CD14-positive monocyte (primary cell): ENCODE measurements at regions not wholly inside any gene's neighbourhood (a gene's known extent, or its start where the extent isn't known, plus 50 kb on each side); places are given as distances from the start of the nearest gene placed in this dataset.
"Not testable (repeated sequence)": the region's sequence is repeated elsewhere in the genome, so short reads cannot be mapped to it uniquely, and the experiment has no call there.

ENCODE experiments used
- DNase-seq, 3 donors: peaks; one replicate each; pipeline ENCODE4 v3.0.0-alpha.2; 2011 to 2022
- H2AFZ ChIP-seq: 2 replicates; pipeline ENCODE4 v1.6.0; 2012; ENCODE audit warnings: mild to moderate bottlenecking, low read depth, low read length, inconsistent platforms; ENCODE audit not compliant: insufficient read depth, poor library complexity, severe bottlenecking
- H3K27ac ChIP-seq, 2 donors: 1 replicate in 1 of 2; 2 replicates in 1 of 2; pipeline ENCODE4 v1.5.1; 2012 to 2013; ENCODE audit warnings: low read length in 2 of 2, control low read depth in 1 of 2, inconsistent platforms in 1 of 2, low read depth in 1 of 2, mild to moderate bottlenecking in 1 of 2
- H3K27me3 ChIP-seq, 2 donors: one replicate each; pipeline versions ENCODE4 v1.6.0 to v1.6.1; 2011 to 2013; ENCODE audit warnings: low read length in 2 of 2; ENCODE audit not compliant: control insufficient read depth in 2 of 2, insufficient read depth in 2 of 2
- H3K36me3 ChIP-seq, 2 donors: replicated peaks in 1 of 2; 1 replicate in 1 of 2; 2 replicates in 1 of 2; pipeline versions ENCODE4 v1.5.1 to v1.6.1; 2012 to 2013; ENCODE audit warnings: low read length in 2 of 2, control low read depth in 1 of 2, inconsistent platforms in 1 of 2, mild to moderate bottlenecking in 1 of 2; ENCODE audit not compliant: insufficient read depth in 2 of 2, control insufficient read depth in 1 of 2
- H3K4me1 ChIP-seq, 2 donors: 1 replicate in 1 of 2; 2 replicates in 1 of 2; pipeline versions ENCODE4 v1.5.1 to v1.6.1; 2012 to 2013; ENCODE audit warnings: low read length in 2 of 2, control low read depth in 1 of 2, inconsistent platforms in 1 of 2, mild to moderate bottlenecking in 1 of 2, moderate library complexity in 1 of 2; ENCODE audit not compliant: insufficient read depth in 2 of 2, control insufficient read depth in 1 of 2
- H3K4me2 ChIP-seq: replicated peaks from 2 replicates; pipeline ENCODE3; 2012; ENCODE audit warnings: low read length, moderate library complexity, mild to moderate bottlenecking; ENCODE audit not compliant: poor library complexity, severe bottlenecking; ENCODE audit errors: extremely low read depth
- H3K4me3 ChIP-seq, 3 experiments: fragments of 200-600 bp in 1 of 3; sonication (generic) in 1 of 3; replicated peaks in 1 of 3; 1 replicate in 2 of 3; 2 replicates in 1 of 3; pipeline ENCODE4 v1.5.1; 2011 to 2013; ENCODE audit warnings: low read length in 3 of 3, mild to moderate bottlenecking in 3 of 3, control low read depth in 2 of 3, low read depth in 2 of 3, inconsistent platforms in 1 of 3, moderate library complexity in 1 of 3
- H3K79me2 ChIP-seq: 2 replicates; pipeline ENCODE4 v1.6.0; 2012; ENCODE audit warnings: mild to moderate bottlenecking, control low read depth, inconsistent platforms, low read length, moderate library complexity; ENCODE audit not compliant: insufficient read depth
- H3K9ac ChIP-seq: 2 replicates; pipeline ENCODE4 v1.6.0; 2017; ENCODE audit warnings: low read length, mild to moderate bottlenecking; ENCODE audit not compliant: insufficient read depth, poor library complexity, severe bottlenecking
- H3K9me3 ChIP-seq, 2 donors: replicated peaks in 1 of 2; 1 replicate in 1 of 2; 2 replicates in 1 of 2; pipeline versions ENCODE4 v1.5.1 to v1.6.1; 2012 to 2013; ENCODE audit warnings: low read length in 2 of 2, control low read depth in 1 of 2; ENCODE audit not compliant: control insufficient read depth in 1 of 2, insufficient read depth in 1 of 2
- H4K20me1 ChIP-seq: 2 replicates; pipeline ENCODE4 v1.6.0; 2012; ENCODE audit warnings: mild to moderate bottlenecking, low read length, control low read depth, moderate library complexity; ENCODE audit not compliant: insufficient read depth
- H3K27ac Mint-ChIP-seq, 7 donors: one replicate each; pipeline ENCODE4 v1.8.0; 2020; ENCODE audit warnings: mild to moderate bottlenecking in 7 of 7, mixed read lengths in 7 of 7, moderate library complexity in 6 of 7, inconsistent platforms in 2 of 7
- H3K27me3 Mint-ChIP-seq, 3 donors: one replicate each; pipeline ENCODE4 v1.8.0; 2021 to 2022; ENCODE audit warnings: low read depth in 3 of 3, mild to moderate bottlenecking in 3 of 3, mixed read lengths in 3 of 3, moderate library complexity in 3 of 3, inconsistent platforms in 1 of 3
- H3K36me3 Mint-ChIP-seq, 2 donors: one replicate each; pipeline ENCODE4 v1.8.0; 2020; ENCODE audit warnings: mixed read lengths in 2 of 2, inconsistent platforms in 1 of 2, mild to moderate bottlenecking in 1 of 2
- H3K4me1 Mint-ChIP-seq: one replicate; pipeline ENCODE4 v1.8.0; 2020; ENCODE audit warnings: mild to moderate bottlenecking, mixed read lengths
- H3K4me3 Mint-ChIP-seq, 2 donors: one replicate each; pipeline ENCODE4 v1.8.0; 2020; ENCODE audit warnings: mild to moderate bottlenecking in 2 of 2, mixed read lengths in 2 of 2, moderate library complexity in 1 of 2
- H3K9me3 Mint-ChIP-seq, 7 donors: one replicate each; pipeline ENCODE4 v1.8.0; 2020 to 2022; ENCODE audit warnings: mixed read lengths in 7 of 7, mild to moderate bottlenecking in 6 of 7, moderate library complexity in 6 of 7, inconsistent platforms in 2 of 7
- WGBS: methylation state at CpG from one replicate; pipeline ENCODE4 v1.1.5; 2013; ENCODE audit warnings: missing lambda C conversion rate; ENCODE audit not compliant: insufficient coverage; 5-methylcytosine and 5-hydroxymethylcytosine counted together
- intact Hi-C, 2 donors: fragments of 100-400 bp; cut with micrococcal nuclease; formaldehyde crosslinking; loops; one replicate each; pipeline versions ENCODE4 v1.15.0 to v1.15.1; 2023
- TF ChIP-seq, protein P1 (sequence below): fragments of 200-600 bp; IDR thresholded peaks from one replicate; pipeline ENCODE4 v1.8.0; 2022; ENCODE audit warnings: antibody characterized with exemption, mild to moderate bottlenecking

DNA sequence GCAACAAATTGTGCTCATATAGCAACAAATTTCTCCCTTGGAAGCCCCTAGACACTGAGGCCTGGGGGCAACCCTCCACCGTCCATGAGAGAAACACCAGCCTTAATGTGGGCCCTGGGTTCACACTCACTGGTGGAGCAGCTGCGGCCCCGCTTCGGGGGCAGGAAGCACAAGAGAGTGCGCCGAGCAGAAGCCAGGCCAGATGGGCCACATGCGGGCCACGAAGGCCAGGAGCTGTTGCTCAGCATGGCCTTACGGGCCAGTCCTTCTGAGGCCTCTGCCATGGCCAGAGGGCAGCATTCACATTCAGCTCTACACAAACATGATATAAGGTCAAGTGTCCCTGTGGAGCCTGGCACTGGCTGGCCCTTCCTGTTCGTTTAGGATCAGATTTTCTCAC lies 60.0 kb upstream of the VIPR2 start:
- Histone ChIP-seq H3K27me3 (no peaks in the 10 kb centered on the region), H3K4me1 (no peaks in the 10 kb centered on the region), H3K9me3 (peaks cover 0 to 5% of the 10 kb centered on the region in 2 donors), H3K27ac (no peak overlapping the region), H3K4me3 (no peak overlapping the region), H2AFZ (no peak overlapping the region), H3K36me3 (no peaks in the 10 kb centered on the region), H4K20me1 (no peaks in the 10 kb centered on the region), H3K79me2 (no peaks in the 10 kb centered on the region), H3K4me2 (no peak overlapping the region), H3K9ac (no peak overlapping the region)
- intact Hi-C loops = no loop called here
- DNase-seq = no peak
- TF ChIP-seq, protein P1, sequence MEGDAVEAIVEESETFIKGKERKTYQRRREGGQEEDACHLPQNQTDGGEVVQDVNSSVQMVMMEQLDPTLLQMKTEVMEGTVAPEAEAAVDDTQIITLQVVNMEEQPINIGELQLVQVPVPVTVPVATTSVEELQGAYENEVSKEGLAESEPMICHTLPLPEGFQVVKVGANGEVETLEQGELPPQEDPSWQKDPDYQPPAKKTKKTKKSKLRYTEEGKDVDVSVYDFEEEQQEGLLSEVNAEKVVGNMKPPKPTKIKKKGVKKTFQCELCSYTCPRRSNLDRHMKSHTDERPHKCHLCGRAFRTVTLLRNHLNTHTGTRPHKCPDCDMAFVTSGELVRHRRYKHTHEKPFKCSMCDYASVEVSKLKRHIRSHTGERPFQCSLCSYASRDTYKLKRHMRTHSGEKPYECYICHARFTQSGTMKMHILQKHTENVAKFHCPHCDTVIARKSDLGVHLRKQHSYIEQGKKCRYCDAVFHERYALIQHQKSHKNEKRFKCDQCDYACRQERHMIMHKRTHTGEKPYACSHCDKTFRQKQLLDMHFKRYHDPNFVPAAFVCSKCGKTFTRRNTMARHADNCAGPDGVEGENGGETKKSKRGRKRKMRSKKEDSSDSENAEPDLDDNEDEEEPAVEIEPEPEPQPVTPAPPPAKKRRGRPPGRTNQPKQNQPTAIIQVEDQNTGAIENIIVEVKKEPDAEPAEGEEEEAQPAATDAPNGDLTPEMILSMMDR = no peak
- WGBS = 96% methylated on average over 9 of the region's 10 CpGs
- no peak overlapping the region for H3K27ac Mint-ChIP-seq
- H3K27me3 Mint-ChIP-seq = peaks cover 1 to 2% (median 2%) of the 10 kb centered on the region in 3 donors
- no peak overlapping the region for H3K4me3 Mint-ChIP-seq
- no peaks in the 10 kb centered on the region for H3K4me1 Mint-ChIP-seq
- peaks cover 0 to 9% (median 0%) of the 10 kb centered on the region in 7 donors for H3K9me3 Mint-ChIP-seq
- no peaks in the 10 kb centered on the region for H3K36me3 Mint-ChIP-seq

DNA sequence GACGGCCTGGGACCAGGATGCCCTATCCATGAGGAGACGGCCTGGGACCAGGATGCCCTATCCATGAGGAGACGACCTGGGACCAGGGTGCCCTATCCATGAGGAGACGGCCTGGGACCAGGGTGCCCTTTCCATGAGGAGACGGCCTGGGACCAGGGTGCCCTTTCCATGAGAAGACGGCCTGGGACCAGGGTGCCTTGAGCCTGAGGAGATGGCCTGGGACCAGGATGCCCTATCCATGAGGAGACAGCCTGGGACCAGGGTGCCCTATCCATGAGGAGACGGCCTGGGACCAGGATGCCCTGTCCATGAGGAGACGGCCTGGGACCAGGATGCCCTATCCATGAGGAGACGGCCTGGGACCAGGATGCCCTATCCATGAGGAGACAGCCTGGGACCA lies 58.6 kb upstream of the VIPR2 start:
- H3K79me2 ChIP-seq, H4K20me1 ChIP-seq, H3K9me3 Mint-ChIP-seq, H3K4me3 ChIP-seq, H3K4me1 Mint-ChIP-seq, H2AFZ ChIP-seq, H3K27me3 ChIP-seq, DNase-seq, intact Hi-C loops, H3K36me3 Mint-ChIP-seq, H3K9me3 ChIP-seq, H3K36me3 ChIP-seq, H3K4me3 Mint-ChIP-seq, H3K27ac ChIP-seq, H3K4me2 ChIP-seq, H3K9ac ChIP-seq, H3K4me1 ChIP-seq, H3K27ac Mint-ChIP-seq, H3K27me3 Mint-ChIP-seq: not testable (repeated sequence)
- WGBS = 95% methylated on average over 5 of the region's 9 CpGs
